Ovary (tissue), 3 donors: ENCODE measurements at regions not wholly inside any gene's neighbourhood (a gene's known extent, or its start where the extent isn't known, plus 50 kb on each side); places are given as distances from the start of the nearest gene placed in this dataset.

Experiments
- CTCF ChIP-seq, 3 donors: fragments of 450-650 bp in 2 of 3; fragments of 200-600 bp in 1 of 3; IDR thresholded peaks; one replicate each; pipeline versions ENCODE4 v1.5.1 to v1.8.0; 2016 to 2022; ENCODE audit warnings: antibody characterized with exemption in 3 of 3, mild to moderate bottlenecking in 1 of 3
- EP300 ChIP-seq: sonication (generic); formaldehyde crosslinking; IDR thresholded peaks from one replicate; pipeline ENCODE4 v1.6.1; 2017; ENCODE audit warnings: antibody characterized with exemption
- POLR2A ChIP-seq: fragments of 450-650 bp; IDR thresholded peaks from one replicate; pipeline ENCODE4 v1.6.1; 2017; ENCODE audit warnings: antibody characterized with exemption, mild to moderate bottlenecking, moderate library complexity
- donor health status: DM: no; HTN: no; CAD: no.

GRCh38 chr13:21871919-21872318 lies 201.0 kb downstream of the FGF9 start:
- TF ChIP-seq CTCF (IDR thresholded peaks at IDR 0.05) (no peak), POLR2A (no peak), EP300 (no peak)
